Panc1 (cell line): ENCODE measurements at regions not wholly inside any gene's neighbourhood (a gene's known extent, or its start where the extent isn't known, plus 50 kb on each side); places are given as distances from the start of the nearest gene placed in this dataset.

Experiments
- SIN3A ChIP-seq: IDR thresholded peaks from 2 replicates; pipeline ENCODE4 v1.6.1; 2012; ENCODE audit warnings: low read depth, mild to moderate bottlenecking, low read length, moderate library complexity, borderline replicate concordance; ENCODE audit not compliant: insufficient read depth
- TF ChIP-seq, protein P1 (sequence below): fragments of 450-650 bp; IDR thresholded peaks from 2 replicates; pipeline ENCODE4 v1.5.1; 2017; ENCODE audit warnings: mild to moderate bottlenecking

- TF ChIP-seq SIN3A, result no peak
- TF ChIP-seq, protein P1, sequence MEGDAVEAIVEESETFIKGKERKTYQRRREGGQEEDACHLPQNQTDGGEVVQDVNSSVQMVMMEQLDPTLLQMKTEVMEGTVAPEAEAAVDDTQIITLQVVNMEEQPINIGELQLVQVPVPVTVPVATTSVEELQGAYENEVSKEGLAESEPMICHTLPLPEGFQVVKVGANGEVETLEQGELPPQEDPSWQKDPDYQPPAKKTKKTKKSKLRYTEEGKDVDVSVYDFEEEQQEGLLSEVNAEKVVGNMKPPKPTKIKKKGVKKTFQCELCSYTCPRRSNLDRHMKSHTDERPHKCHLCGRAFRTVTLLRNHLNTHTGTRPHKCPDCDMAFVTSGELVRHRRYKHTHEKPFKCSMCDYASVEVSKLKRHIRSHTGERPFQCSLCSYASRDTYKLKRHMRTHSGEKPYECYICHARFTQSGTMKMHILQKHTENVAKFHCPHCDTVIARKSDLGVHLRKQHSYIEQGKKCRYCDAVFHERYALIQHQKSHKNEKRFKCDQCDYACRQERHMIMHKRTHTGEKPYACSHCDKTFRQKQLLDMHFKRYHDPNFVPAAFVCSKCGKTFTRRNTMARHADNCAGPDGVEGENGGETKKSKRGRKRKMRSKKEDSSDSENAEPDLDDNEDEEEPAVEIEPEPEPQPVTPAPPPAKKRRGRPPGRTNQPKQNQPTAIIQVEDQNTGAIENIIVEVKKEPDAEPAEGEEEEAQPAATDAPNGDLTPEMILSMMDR, result no peak
Observed at GRCh38 chr13:81283561-81283960, 942.6 kb upstream of the SPRY2 start.
